Neural cell (in vitro differentiated cells): ENCODE measurements at regions not wholly inside any gene's neighbourhood (a gene's known extent, or its start where the extent isn't known, plus 50 kb on each side); places are given as distances from the start of the nearest gene placed in this dataset.

Source experiments
- H2AFZ ChIP-seq: fragments of 200-600, 300-800 bp; sonication (generic), shearing (Covaris generic); 2 replicates; pipeline ENCODE4 v1.6.0; 2014; ENCODE audit warnings: low read depth, mild to moderate bottlenecking, antibody characterized with exemption, low read length, moderate library complexity
- H3F3A ChIP-seq: fragments of 200-600 bp; shearing (Covaris generic); 2 replicates; pipeline ENCODE4 v1.6.1; 2016; ENCODE audit warnings: mild to moderate bottlenecking, moderate library complexity, mixed read lengths, antibody characterized with exemption, low read length; ENCODE audit not compliant: insufficient read depth, poor library complexity, severe bottlenecking
- H3K27ac ChIP-seq: fragments of 200-600, 300-800 bp; sonication (generic), shearing (Covaris generic); 2 replicates; pipeline ENCODE4 v1.5.1; 2014; ENCODE audit warnings: mild to moderate bottlenecking, low read length, moderate library complexity
- H3K27me3 ChIP-seq: fragments of 300-800, 200-600 bp; sonication (generic), shearing (Covaris generic); 2 replicates; pipeline ENCODE4 v1.6.0; 2014; ENCODE audit warnings: mild to moderate bottlenecking, low read depth, low read length, moderate library complexity; ENCODE audit not compliant: insufficient read depth
- H3K36me3 ChIP-seq: fragments of 300-800, 200-600 bp; sonication (generic), shearing (Covaris generic); 2 replicates; pipeline ENCODE4 v1.5.1; 2014; ENCODE audit warnings: mild to moderate bottlenecking, antibody characterized with exemption, low read length, moderate library complexity; ENCODE audit not compliant: insufficient read depth
- H3K4me2 ChIP-seq: fragments of 300-800, 200-600 bp; sonication (generic), shearing (Covaris generic); 2 replicates; pipeline ENCODE4 v1.6.0; 2014; ENCODE audit warnings: mild to moderate bottlenecking, low read length
- H3K4me3 ChIP-seq: fragments of 300-800, 200-600 bp; sonication (generic), shearing (Covaris generic); 2 replicates; pipeline ENCODE4 v1.5.1; 2014; ENCODE audit warnings: mild to moderate bottlenecking, low read length, moderate library complexity
- H3K79me2 ChIP-seq: fragments of 200-600 bp; shearing (Covaris generic); replicated peaks from 2 replicates; pipeline ENCODE4 v1.6.0; 2014; ENCODE audit warnings: mild to moderate bottlenecking, low read length, moderate library complexity; ENCODE audit not compliant: insufficient read depth
- H3K9ac ChIP-seq: fragments of 300-800, 200-600 bp; sonication (generic), shearing (Covaris generic); 2 replicates; pipeline ENCODE4 v1.6.1; 2016; ENCODE audit warnings: mild to moderate bottlenecking, low read length, mixed read lengths
- H3K9me2 ChIP-seq: fragments of 200-600 bp; shearing (Covaris generic); 2 replicates; pipeline ENCODE4 v1.6.1; 2016; ENCODE audit warnings: mild to moderate bottlenecking, low read length, mixed read lengths; ENCODE audit not compliant: insufficient read depth
- H3K9me3 ChIP-seq: fragments of 200-600, 300-800 bp; sonication (generic), shearing (Covaris generic); 2 replicates; pipeline ENCODE4 v1.6.1; 2016; ENCODE audit warnings: mild to moderate bottlenecking, mixed run types, low read length, moderate library complexity, mixed read lengths
- H4K20me1 ChIP-seq: fragments of 200-600 bp; shearing (Covaris generic); 2 replicates; pipeline ENCODE4 v1.6.1; 2016; ENCODE audit warnings: mild to moderate bottlenecking, mixed run types; ENCODE audit not compliant: insufficient read depth
- EP300 ChIP-seq: fragments of 450-650 bp; conservative IDR thresholded peaks from 2 replicates; pipeline ENCODE4 v1.6.1; 2014; ENCODE audit warnings: antibody characterized with exemption, mild to moderate bottlenecking, moderate library complexity; ENCODE audit not compliant: poor library complexity, severe bottlenecking
- EZH2 ChIP-seq: fragments of 200-600, 300-800 bp; shearing (Covaris generic), sonication (generic); IDR thresholded peaks from 2 replicates; pipeline ENCODE4 v1.6.1; 2014; ENCODE audit warnings: antibody characterized with exemption, low read length, borderline replicate concordance, mild to moderate bottlenecking; ENCODE audit not compliant: insufficient read depth, poor library complexity, severe bottlenecking
- MXI1 ChIP-seq: fragments of 450-650 bp; conservative IDR thresholded peaks from 2 replicates; pipeline ENCODE4 v1.6.1; 2014; ENCODE audit warnings: antibody characterized with exemption, mild to moderate bottlenecking; ENCODE audit not compliant: poor library complexity, severe bottlenecking
- POLR2AphosphoS5 ChIP-seq: IDR thresholded peaks from 2 replicates; pipeline ENCODE4 v1.6.1; 2012
- RAD21 ChIP-seq: fragments of 450-650 bp; conservative IDR thresholded peaks from 2 replicates; pipeline ENCODE4 v1.6.1; 2014; ENCODE audit warnings: antibody characterized with exemption, mild to moderate bottlenecking, moderate library complexity
- SMC3 ChIP-seq: fragments of 450-650 bp; conservative IDR thresholded peaks from 2 replicates; pipeline ENCODE4 v1.6.1; 2014; ENCODE audit warnings: antibody characterized with exemption, mild to moderate bottlenecking, moderate library complexity; ENCODE audit not compliant: poor library complexity
- TAF1 ChIP-seq: IDR thresholded peaks from 2 replicates; pipeline ENCODE4 v1.6.1; 2012; ENCODE audit warnings: low read depth
- TF ChIP-seq, protein P1 (sequence below): IDR thresholded peaks from 2 replicates; pipeline ENCODE4 v1.6.1; 2012; ENCODE audit warnings: borderline replicate concordance
- TF ChIP-seq, protein P2 (sequence below): fragments of 450-650 bp; IDR thresholded peaks from 2 replicates; pipeline ENCODE4 v1.5.1; 2014; ENCODE audit warnings: antibody characterized with exemption, mild to moderate bottlenecking, moderate library complexity; ENCODE audit not compliant: poor library complexity, severe bottlenecking

DNA sequence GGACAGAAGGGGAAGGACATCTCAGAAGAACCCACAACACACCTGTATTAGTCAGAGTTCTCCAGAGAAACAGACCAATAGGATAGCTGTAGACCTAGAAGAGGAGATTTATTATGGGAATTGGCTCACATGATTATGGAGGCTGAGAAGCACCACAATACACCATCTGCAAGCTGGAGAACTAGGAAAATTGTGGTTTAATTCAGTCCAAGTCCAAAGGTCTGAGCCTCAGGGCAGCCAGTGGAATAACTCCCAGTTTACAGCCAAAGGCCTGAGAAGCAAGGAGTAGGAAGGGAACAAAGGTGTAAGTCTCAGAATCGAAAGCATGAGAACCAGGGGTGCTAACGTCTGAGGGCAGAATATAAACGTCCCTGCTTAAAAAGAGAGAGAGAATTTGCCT, 99.6 kb upstream of the AUTS2 start:
- Histone ChIP-seq H3K9me2 (no peaks in the 10 kb centered on the region), H3K27me3 (no peaks in the 10 kb centered on the region), H3K36me3 (no peaks in the 10 kb centered on the region), H3K4me3 (no peak overlapping the region), H3K79me2 (no peaks in the 10 kb centered on the region), H3K27ac (no peak overlapping the region), H4K20me1 (no peaks in the 10 kb centered on the region), H3K9me3 (no peaks in the 10 kb centered on the region), H3K4me2 (no peak overlapping the region), H2AFZ (no peak overlapping the region), H3F3A (no peaks in the 10 kb centered on the region), H3K9ac (no peak overlapping the region)
- no peak for TF ChIP-seq TAF1
- TF ChIP-seq POLR2AphosphoS5 = no peak
- TF ChIP-seq, protein P1, sequence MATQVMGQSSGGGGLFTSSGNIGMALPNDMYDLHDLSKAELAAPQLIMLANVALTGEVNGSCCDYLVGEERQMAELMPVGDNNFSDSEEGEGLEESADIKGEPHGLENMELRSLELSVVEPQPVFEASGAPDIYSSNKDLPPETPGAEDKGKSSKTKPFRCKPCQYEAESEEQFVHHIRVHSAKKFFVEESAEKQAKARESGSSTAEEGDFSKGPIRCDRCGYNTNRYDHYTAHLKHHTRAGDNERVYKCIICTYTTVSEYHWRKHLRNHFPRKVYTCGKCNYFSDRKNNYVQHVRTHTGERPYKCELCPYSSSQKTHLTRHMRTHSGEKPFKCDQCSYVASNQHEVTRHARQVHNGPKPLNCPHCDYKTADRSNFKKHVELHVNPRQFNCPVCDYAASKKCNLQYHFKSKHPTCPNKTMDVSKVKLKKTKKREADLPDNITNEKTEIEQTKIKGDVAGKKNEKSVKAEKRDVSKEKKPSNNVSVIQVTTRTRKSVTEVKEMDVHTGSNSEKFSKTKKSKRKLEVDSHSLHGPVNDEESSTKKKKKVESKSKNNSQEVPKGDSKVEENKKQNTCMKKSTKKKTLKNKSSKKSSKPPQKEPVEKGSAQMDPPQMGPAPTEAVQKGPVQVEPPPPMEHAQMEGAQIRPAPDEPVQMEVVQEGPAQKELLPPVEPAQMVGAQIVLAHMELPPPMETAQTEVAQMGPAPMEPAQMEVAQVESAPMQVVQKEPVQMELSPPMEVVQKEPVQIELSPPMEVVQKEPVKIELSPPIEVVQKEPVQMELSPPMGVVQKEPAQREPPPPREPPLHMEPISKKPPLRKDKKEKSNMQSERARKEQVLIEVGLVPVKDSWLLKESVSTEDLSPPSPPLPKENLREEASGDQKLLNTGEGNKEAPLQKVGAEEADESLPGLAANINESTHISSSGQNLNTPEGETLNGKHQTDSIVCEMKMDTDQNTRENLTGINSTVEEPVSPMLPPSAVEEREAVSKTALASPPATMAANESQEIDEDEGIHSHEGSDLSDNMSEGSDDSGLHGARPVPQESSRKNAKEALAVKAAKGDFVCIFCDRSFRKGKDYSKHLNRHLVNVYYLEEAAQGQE = no peak
- TF ChIP-seq SMC3 = no peak
- TF ChIP-seq EZH2 = no peak
- TF ChIP-seq RAD21 = no peak
- TF ChIP-seq, protein P2, sequence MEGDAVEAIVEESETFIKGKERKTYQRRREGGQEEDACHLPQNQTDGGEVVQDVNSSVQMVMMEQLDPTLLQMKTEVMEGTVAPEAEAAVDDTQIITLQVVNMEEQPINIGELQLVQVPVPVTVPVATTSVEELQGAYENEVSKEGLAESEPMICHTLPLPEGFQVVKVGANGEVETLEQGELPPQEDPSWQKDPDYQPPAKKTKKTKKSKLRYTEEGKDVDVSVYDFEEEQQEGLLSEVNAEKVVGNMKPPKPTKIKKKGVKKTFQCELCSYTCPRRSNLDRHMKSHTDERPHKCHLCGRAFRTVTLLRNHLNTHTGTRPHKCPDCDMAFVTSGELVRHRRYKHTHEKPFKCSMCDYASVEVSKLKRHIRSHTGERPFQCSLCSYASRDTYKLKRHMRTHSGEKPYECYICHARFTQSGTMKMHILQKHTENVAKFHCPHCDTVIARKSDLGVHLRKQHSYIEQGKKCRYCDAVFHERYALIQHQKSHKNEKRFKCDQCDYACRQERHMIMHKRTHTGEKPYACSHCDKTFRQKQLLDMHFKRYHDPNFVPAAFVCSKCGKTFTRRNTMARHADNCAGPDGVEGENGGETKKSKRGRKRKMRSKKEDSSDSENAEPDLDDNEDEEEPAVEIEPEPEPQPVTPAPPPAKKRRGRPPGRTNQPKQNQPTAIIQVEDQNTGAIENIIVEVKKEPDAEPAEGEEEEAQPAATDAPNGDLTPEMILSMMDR = no peak
- no peak for TF ChIP-seq MXI1
- no peak for TF ChIP-seq EP300

DNA sequence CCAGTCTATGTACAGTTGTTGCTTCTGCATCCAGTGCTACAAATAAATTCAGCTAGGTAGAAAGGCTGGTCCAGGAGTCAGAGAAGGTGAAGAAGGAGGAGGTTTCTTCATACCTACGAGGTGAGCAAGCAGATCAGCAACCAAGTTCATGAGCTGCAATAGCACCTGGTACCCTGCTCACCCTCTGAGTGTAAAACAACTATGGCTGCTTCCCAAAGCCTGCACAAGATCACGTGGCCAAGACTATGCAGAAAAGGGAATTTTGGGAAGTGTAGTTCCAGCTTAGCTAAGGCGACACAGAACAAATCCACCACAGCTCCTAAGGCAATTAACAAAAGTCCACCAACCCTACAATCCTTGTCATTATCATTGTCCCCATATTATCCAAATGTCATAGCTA, 95.9 kb upstream of the AUTS2 start:
- Histone ChIP-seq H3K9me3 (no peaks in the 10 kb centered on the region), H3K4me2 (no peak overlapping the region), H3K79me2 (no peaks in the 10 kb centered on the region), H2AFZ (no peak overlapping the region), H3K27ac (no peak overlapping the region), H3K36me3 (no peaks in the 10 kb centered on the region), H3K4me3 (no peak overlapping the region), H3K9ac (no peak overlapping the region), H3K9me2 (no peaks in the 10 kb centered on the region), H3F3A (no peaks in the 10 kb centered on the region), H4K20me1 (no peaks in the 10 kb centered on the region), H3K27me3 (no peaks in the 10 kb centered on the region)
- TF ChIP-seq SMC3 = no peak
- TF ChIP-seq EP300 = no peak
